Fibroblast of skin of right quadriceps (primary cell): ENCODE measurements at regions not wholly inside any gene's neighbourhood (a gene's known extent, or its start where the extent isn't known, plus 50 kb on each side); places are given as distances from the start of the nearest gene placed in this dataset.
A peak's percentile ranks its signal among the peaks of the same experiment; 100 is the strongest.
"Not testable (repeated sequence)": the region's sequence is repeated elsewhere in the genome, so short reads cannot be mapped to it uniquely, and the experiment has no call there.

ENCODE experiments used
- DNase-seq: peaks from one replicate; pipeline ENCODE4 v3.0.0-alpha.2; 2013

DNA sequence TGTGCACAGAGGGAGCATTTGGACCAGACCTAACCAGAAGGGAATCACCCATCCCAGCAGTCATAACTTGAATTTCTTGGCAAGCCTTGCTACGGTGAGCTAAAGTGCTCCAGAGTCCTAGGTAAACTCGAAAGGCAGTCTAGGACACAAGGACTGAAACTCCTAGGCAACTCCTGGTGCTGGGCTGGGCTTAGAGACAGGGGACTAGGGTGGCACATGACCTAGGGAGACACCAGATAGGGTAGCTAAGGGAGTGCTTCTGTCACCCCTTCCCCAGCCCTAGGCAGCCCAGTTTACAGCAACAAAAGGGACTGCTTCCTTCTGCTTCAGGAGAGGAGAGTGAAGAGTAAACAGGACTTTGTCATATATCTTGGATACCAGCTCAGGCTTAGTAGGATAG lies 256.4 kb upstream of the ARHGEF26 start:
- DNase-seq = no peak

GRCh38 chr3:153866901-153867300 lies 254.3 kb upstream of the ARHGEF26 start:
- DNase-seq = no peak

- DNase-seq = not testable (repeated sequence)
Measured at GRCh38 chr3:153874348-153874747, 246.8 kb upstream of the ARHGEF26 start.

- DNase-seq = no peak
Measured at GRCh38 chr3:153880493-153880892, 240.7 kb upstream of the ARHGEF26 start.

GRCh38 chr3:153881201-153881600 lies 240.0 kb upstream of the ARHGEF26 start:
- DNase-seq = no peak

DNA sequence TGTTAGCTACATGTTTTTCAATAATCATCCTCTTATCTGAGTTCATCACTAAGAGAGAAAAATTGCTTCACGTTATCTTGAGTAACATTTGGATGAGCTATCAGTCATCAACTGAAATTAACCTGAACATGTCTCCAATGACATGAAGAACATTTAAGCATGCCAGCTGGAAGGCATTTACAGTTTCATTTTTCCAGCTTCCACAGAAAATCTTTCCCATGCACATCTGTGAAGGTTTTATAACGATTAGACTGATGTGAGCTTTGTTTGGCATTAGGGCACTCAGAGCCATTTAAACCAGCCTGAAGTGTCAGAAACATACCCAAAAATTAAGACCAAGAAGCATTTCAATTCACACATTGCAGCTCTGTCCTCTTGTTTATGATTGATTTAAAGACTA lies 235.8 kb upstream of the ARHGEF26 start:
- DNase-seq = no peak

- no peak for DNase-seq
Measured at GRCh38 chr3:153889905-153890334, 231.3 kb upstream of the ARHGEF26 start.

DNA sequence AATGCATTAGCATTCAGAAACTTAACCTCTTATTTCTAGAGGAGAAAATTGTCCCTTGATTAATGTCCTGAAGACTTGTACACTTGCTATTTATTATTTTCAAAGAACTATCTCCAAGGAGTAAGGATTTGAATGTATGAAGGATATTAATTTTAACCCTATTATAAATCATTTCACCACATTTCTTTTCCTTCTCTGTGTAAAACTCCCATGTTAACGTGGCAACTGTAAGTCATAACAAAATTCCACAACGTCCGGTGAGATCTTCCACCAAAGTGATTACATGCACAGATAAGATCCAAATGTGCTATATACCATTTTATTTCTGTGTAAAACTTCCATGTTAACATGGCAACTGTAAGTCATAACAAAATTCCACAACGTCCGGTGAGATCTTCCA lies 229.1 kb upstream of the ARHGEF26 start:
- DNase-seq = peak; percentile 75

- no peak for DNase-seq
Measured at GRCh38 chr3:153894857-153895256, 226.3 kb upstream of the ARHGEF26 start.

GRCh38 chr3:153896197-153896596 lies 225.0 kb upstream of the ARHGEF26 start:
- no peak for DNase-seq

DNA sequence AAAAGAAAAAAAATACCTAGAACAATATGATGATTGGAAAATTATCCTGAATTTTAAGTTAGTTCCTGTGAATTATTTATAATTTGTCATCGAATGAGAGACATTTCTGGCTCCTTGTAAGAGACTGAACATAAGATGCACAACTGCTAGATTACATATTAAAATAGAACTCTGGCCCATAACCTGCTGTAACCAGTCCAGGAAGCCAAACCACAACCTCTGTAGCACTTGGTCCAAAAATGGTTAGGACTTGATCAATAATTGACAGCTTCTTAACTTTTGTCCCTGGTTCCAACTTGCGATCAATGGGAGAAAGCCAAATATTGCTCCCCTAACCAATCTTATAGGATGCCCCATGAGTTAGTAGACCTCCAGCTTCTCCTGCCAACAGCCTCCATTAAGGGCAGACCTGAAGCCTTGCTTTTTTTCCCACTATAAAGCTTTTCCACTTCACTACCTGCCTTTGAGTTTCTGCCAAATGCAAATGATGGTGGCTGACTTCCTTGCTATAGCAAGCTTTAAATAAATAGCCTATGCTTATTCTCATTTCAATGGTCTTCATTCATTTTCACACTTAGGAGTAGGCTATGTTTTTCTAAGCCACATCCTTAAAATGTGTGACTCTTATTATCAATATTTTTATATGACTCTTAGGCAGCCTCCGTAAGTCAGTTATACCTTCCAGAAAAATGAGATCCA lies 224.0 kb upstream of the ARHGEF26 start:
- no peak for DNase-seq

DNA sequence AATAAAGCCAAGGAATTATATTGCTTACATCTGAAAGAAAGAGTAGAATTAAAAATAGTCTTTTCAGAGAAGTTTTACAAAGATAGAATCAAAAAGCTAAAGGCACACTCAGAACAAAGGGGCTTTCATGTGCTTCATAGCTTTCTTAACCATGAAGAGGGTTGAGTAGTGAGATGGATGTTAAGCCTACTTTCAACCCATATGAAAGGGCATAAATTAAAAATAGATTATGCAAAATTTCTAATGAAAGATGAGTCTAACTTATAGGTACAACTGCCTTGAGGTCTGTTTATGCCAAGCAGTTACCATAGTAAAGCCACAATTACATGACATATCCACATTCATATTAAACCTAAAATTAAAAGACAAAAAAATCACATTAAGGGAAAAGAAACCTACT lies 223.3 kb upstream of the ARHGEF26 start:
- no peak for DNase-seq

- peak; percentile 13 for DNase-seq
Measured at GRCh38 chr3:153901152-153901551, 220.0 kb upstream of the ARHGEF26 start.

GRCh38 chr3:153901991-153902390 lies 219.2 kb upstream of the ARHGEF26 start:
- DNase-seq = peak; percentile 64

GRCh38 chr3:153903430-153903829 lies 217.8 kb upstream of the ARHGEF26 start:
- DNase-seq = no peak

DNA sequence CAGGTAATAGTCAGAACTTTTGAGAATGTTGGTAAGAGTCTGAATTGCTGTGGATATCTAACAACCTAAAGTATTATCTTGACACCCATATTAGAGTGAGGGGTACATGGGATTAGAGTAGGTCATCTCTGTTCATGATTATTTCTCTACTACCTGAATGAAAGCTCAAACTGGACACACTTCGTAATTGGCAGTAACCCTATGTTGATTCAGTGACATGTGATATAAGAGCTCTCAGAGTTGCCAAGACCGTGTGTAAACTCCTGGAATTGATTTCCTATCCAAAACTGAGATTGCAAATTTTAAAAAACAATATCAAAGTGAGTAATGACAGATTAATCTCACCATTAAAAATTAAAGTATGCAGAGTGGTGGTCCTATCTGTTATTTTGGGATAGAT lies 214.8 kb upstream of the ARHGEF26 start:
- no peak for DNase-seq

- no peak for DNase-seq
Measured at GRCh38 chr3:153910387-153910786, 210.8 kb upstream of the ARHGEF26 start.

- no peak for DNase-seq
Measured at GRCh38 chr3:153911116-153911515, 210.1 kb upstream of the ARHGEF26 start.

DNA sequence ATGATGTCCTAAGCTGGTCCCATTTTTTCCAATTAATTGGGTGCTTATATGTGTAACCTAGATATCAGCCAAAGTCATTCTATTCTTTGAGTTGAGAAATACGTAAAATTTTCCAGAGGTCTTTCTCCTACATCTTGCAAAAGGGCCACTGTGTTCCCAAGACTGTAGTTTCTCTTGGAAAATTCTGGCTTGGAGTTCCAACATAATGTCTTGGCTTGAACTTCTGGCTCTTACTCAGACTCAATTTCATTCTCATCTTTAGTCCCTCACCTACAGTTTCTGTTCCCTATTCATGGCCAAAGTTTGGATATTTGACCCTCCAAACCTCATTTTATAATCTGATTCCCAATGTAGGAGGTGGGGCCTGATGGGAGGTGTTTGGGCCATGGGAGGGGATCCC lies 201.4 kb upstream of the ARHGEF26 start:
- DNase-seq = no peak

- DNase-seq = no peak
Measured at GRCh38 chr3:153921826-153922225, 199.4 kb upstream of the ARHGEF26 start.

- DNase-seq = peak; percentile 64
Measured at GRCh38 chr3:153925841-153926514, 195.2 kb upstream of the ARHGEF26 start.

DNA sequence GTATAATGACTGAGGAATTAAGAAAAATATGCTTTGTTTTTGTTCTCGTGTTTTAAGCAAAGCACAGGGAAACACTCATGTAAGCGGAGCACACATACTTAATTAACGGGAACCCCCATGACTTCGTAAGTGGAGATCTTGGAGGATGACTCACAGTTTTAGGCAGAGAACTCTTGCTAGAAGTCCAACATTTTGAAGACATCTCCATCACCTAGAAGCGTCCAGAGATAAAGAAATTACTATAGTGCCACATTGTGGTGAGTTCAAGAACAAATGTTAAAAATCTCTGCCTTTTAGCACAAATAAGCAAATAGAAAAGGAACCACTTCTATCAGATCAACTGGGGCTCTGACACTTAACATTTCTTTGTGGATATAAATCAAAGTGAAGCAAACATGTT lies 194.1 kb upstream of the ARHGEF26 start:
- peak; percentile 83 for DNase-seq

- no peak for DNase-seq
Measured at GRCh38 chr3:153928851-153929250, 192.3 kb upstream of the ARHGEF26 start.

DNA sequence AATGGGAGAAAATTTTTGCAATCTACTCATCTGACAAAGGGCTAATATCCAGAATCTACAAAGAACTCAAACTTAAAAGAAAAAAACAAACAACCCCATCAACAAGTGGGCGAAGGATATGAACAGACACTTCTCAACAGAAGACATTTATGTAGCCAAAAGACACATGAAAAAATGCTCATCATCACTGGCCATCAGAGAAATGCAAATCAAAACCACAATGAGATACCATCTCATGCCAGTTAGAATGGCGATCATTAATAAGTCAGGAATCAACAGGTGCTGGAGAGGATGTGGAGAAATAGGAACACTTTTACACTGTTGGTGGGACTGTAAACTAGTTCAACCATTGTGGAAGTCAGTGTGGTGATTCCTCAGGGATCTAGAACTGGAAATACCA lies 187.7 kb upstream of the ARHGEF26 start:
- not testable (repeated sequence) for DNase-seq

- DNase-seq = no peak
Measured at GRCh38 chr3:153944084-153944483, 177.1 kb upstream of the ARHGEF26 start.
